ENCODE measurements at regions not wholly inside any gene's neighbourhood (a gene's known extent, or its start where the extent isn't known, plus 50 kb on each side); places are given as distances from the start of the nearest gene placed in this dataset.

DNA sequence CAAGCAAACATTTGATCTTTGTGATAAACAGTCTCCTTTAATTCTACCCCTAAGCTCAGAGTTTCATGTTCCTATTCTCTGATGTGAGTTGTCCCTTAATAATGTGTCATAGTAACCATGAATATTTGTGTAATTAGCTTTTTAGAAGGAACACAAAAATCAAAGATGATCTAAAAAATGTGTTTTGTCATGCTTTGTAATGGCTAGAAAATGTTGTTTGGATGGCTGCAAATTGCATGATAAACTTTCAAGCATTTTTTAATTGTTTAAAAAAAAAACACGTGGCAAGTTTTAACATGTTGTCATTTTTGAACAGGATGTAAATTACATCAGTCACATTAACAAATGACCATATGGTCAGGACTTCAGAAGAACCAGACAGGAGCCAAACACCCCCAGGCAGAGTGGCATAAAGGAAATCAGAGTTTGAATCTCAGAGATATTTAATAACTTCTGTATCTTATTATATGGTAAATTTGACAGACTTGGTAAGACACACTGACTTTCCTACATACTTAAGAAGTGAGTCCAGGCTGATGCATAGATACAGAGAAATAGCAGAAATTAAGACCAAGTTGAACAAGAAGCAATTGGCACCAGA is 223.9 kb upstream of the VEGFC start:
- Histone ChIP-seq H3K4me1 (ENCODE audit: control insufficient read depth in 3 of 3, insufficient read depth in 3 of 3, low read length in 3 of 3) (no peaks in the 10 kb centered on the region), H3K9ac (ENCODE audit: low read depth in 1 of 3, low read length in 3 of 3) (no peak overlapping the region), H3K4me3 (ENCODE audit: low read length in 3 of 3) (no peak overlapping the region), H3K9me3 (ENCODE audit: control insufficient read depth in 3 of 3, low read length in 3 of 3) (peaks cover 0 to 7% (median 2%) of the 10 kb centered on the region in 3 donors), H3K36me3 (ENCODE audit: control insufficient read depth in 3 of 3, insufficient read depth in 3 of 3, low read length in 3 of 3) (no peaks in the 10 kb centered on the region), H3K27ac (ENCODE audit: low read depth, low read length) (no peak overlapping the region), H3K27me3 (ENCODE audit: control insufficient read depth in 3 of 3, insufficient read depth in 3 of 3, low read length in 3 of 3) (no peaks in the 10 kb centered on the region)

DNA sequence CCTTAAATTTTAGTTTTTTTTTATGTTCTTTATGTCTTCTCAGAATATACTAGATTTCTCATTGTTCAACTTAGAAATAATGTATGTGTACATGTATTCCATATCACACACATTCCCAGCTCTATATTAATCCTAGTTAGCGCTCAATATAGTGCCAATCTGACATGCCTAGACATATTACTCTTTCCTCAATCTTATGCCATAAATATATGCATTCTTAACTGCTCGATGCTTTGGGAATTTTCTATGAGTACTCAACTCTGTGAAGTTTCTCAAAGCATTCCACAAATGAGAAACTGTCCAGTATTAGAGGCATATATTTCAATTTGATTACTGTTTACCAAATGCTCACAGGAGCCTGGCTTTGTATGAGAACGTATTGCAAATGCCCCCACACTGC is 231.2 kb upstream of the VEGFC start:
- Histone ChIP-seq H3K36me3 (ENCODE audit: control insufficient read depth in 3 of 3, insufficient read depth in 3 of 3, low read length in 3 of 3) (no peaks in the 10 kb centered on the region), H3K27me3 (ENCODE audit: control insufficient read depth in 3 of 3, insufficient read depth in 3 of 3, low read length in 3 of 3) (no peaks in the 10 kb centered on the region), H3K4me1 (ENCODE audit: control insufficient read depth in 3 of 3, insufficient read depth in 3 of 3, low read length in 3 of 3) (no peaks in the 10 kb centered on the region), H3K9ac (ENCODE audit: low read depth in 1 of 3, low read length in 3 of 3) (no peak overlapping the region), H3K27ac (ENCODE audit: low read depth, low read length) (no peak overlapping the region), H3K9me3 (ENCODE audit: control insufficient read depth in 3 of 3, low read length in 3 of 3) (no peaks in the 10 kb centered on the region), H3K4me3 (ENCODE audit: low read length in 3 of 3) (no peak overlapping the region)

DNA sequence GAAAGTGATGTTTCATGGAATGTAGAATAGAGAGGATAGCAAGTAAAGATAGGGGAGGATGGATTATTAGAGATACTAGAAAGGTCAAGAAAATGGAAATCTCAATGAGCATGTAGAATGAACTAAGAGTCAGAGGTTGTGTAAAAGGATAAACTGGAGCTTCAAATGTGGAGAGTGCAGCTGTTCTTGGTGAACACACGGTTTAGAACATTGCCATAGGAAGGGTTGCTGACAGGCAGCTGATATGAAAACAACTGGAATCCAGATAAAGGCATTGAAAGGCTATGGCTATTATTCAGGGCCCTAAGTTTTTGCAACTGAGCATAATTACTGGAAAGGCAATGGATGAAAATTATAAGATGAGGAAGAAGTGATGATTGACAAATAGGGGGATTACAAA is 239.6 kb upstream of the VEGFC start:
- H3K4me1 ChIP-seq (ENCODE audit: control insufficient read depth in 3 of 3, insufficient read depth in 3 of 3, low read length in 3 of 3): no peaks in the 10 kb centered on the region
- no peaks in the 10 kb centered on the region for H3K36me3 ChIP-seq (ENCODE audit: control insufficient read depth in 3 of 3, insufficient read depth in 3 of 3, low read length in 3 of 3)
- H3K27me3 ChIP-seq (ENCODE audit: control insufficient read depth in 3 of 3, insufficient read depth in 3 of 3, low read length in 3 of 3): no peaks in the 10 kb centered on the region
- no peak overlapping the region for H3K4me3 ChIP-seq (ENCODE audit: low read length in 3 of 3)
- H3K9ac ChIP-seq (ENCODE audit: low read depth in 1 of 3, low read length in 3 of 3): no peak overlapping the region
- H3K27ac ChIP-seq (ENCODE audit: low read depth, low read length): no peak overlapping the region
- no peaks in the 10 kb centered on the region for H3K9me3 ChIP-seq (ENCODE audit: control insufficient read depth in 3 of 3, low read length in 3 of 3)

DNA sequence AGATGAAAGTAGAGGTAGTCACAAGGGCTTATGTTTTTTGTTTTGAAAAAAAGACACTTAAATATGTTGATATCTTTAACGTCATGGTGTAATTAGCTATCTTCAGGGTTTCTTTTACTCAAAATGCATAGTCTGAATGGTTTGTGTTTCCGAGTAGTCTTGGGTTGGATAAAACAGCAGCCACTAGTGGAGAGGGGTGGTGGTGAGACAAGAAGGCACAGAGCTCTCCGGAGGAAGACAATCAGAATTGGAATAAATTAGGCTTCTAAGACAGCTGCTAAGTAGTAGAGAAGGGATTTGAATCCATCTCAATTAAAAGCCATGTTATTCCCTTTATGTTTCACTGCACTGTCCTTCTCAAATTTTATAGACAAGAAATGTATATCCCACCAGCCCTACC is 240.4 kb upstream of the VEGFC start:
- Histone ChIP-seq H3K9me3 (ENCODE audit: control insufficient read depth in 3 of 3, low read length in 3 of 3) (no peaks in the 10 kb centered on the region), H3K27ac (ENCODE audit: low read depth, low read length) (no peak overlapping the region), H3K9ac (ENCODE audit: low read depth in 1 of 3, low read length in 3 of 3) (no peak overlapping the region), H3K27me3 (ENCODE audit: control insufficient read depth in 3 of 3, insufficient read depth in 3 of 3, low read length in 3 of 3) (no peaks in the 10 kb centered on the region), H3K4me1 (ENCODE audit: control insufficient read depth in 3 of 3, insufficient read depth in 3 of 3, low read length in 3 of 3) (no peaks in the 10 kb centered on the region), H3K36me3 (ENCODE audit: control insufficient read depth in 3 of 3, insufficient read depth in 3 of 3, low read length in 3 of 3) (no peaks in the 10 kb centered on the region), H3K4me3 (ENCODE audit: low read length in 3 of 3) (no peak overlapping the region)

DNA sequence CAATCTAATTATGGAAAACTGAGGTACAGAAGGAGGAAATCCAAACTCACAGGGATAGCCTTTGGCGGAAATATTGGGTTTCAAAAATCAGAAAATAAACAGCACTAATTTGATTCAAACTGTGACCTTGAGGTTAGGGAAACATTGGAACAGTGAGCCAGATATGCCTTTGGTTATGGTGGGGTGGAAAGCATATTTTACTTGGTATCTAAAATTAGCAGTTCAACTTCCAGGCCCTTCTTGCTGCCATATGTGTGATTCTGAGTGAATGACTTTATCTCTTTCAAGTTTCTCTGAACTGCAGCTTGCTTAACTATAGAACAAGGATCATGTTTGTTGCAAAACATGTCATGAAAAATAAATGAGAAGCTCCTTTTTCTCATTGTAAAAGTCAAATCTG is 240.9 kb upstream of the VEGFC start:
- no peaks in the 10 kb centered on the region for H3K27me3 ChIP-seq (ENCODE audit: control insufficient read depth in 3 of 3, insufficient read depth in 3 of 3, low read length in 3 of 3)
- no peaks in the 10 kb centered on the region for H3K36me3 ChIP-seq (ENCODE audit: control insufficient read depth in 3 of 3, insufficient read depth in 3 of 3, low read length in 3 of 3)
- no peaks in the 10 kb centered on the region for H3K9me3 ChIP-seq (ENCODE audit: control insufficient read depth in 3 of 3, low read length in 3 of 3)
- no peak overlapping the region for H3K4me3 ChIP-seq (ENCODE audit: low read length in 3 of 3)
- no peak overlapping the region for H3K27ac ChIP-seq (ENCODE audit: low read depth, low read length)
- H3K9ac ChIP-seq (ENCODE audit: low read depth in 1 of 3, low read length in 3 of 3): no peak overlapping the region
- H3K4me1 ChIP-seq (ENCODE audit: control insufficient read depth in 3 of 3, insufficient read depth in 3 of 3, low read length in 3 of 3): no peaks in the 10 kb centered on the region

DNA sequence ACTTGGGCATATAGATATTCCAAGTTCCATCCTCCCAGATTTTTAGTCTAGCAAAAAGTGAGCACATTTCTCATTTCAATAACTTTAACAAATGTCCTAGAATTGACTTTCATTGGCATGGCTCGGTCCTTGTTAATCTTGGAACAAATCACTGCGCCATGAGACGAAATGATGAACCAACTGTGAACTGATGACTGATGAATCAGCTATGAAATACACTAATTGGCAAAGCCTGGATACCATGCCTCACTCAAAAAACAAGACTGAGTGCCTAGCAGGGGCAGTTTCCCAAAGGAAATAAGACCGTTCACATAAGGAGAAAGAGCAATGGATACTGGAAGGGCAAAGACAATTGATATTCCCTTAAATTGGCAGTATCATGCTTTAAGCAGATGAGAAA is 248.6 kb upstream of the VEGFC start:
- H3K4me1 ChIP-seq (ENCODE audit: control insufficient read depth in 3 of 3, insufficient read depth in 3 of 3, low read length in 3 of 3): peaks cover 0 to 2% (median 0%) of the 10 kb centered on the region in 3 donors
- H3K27me3 ChIP-seq (ENCODE audit: control insufficient read depth in 3 of 3, insufficient read depth in 3 of 3, low read length in 3 of 3): no peaks in the 10 kb centered on the region
- H3K9me3 ChIP-seq (ENCODE audit: control insufficient read depth in 3 of 3, low read length in 3 of 3): no peaks in the 10 kb centered on the region
- H3K9ac ChIP-seq (ENCODE audit: low read depth in 1 of 3, low read length in 3 of 3): no peak overlapping the region
- no peak overlapping the region for H3K27ac ChIP-seq (ENCODE audit: low read depth, low read length)
- no peak overlapping the region for H3K4me3 ChIP-seq (ENCODE audit: low read length in 3 of 3)
- H3K36me3 ChIP-seq (ENCODE audit: control insufficient read depth in 3 of 3, insufficient read depth in 3 of 3, low read length in 3 of 3): no peaks in the 10 kb centered on the region

DNA sequence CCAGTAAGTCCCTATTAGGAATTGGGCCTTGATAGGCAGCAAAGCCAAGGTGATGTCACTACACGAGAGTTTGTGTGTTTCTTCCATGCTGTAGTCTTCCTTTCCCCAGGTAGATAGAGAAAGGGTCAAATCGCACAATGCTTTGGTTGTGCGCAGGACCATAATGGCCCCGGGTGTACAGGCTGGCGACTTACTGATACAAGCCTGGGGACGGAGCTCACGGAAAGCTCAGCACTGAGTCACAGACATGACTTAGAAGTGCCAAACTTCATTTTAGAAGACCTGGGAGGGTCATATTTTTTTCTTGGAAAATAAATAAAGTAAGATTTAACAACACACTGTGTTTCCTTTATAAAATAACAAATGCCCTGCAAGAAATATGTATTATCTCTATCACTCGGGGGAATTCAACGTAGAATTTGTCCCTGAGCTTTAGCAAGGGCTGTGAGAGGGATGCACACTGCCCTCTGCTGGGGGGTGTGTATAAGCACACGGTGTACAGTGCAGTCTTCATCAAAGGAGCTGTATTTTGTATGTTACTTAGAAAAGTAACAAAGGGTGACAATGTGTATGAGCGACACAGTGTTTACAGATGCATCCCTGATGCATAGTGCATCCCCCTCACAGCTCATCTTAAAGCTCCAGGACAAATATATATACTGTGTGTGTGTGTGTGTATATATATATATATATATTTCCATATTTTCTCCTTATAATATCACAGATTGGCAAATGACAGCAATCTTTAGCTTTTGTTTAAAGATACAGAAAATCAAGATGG is 254.5 kb upstream of the VEGFC start:
- H3K9me3 ChIP-seq (ENCODE audit: control insufficient read depth in 3 of 3, low read length in 3 of 3): no peaks in the 10 kb centered on the region
- H3K36me3 ChIP-seq (ENCODE audit: control insufficient read depth in 3 of 3, insufficient read depth in 3 of 3, low read length in 3 of 3): no peaks in the 10 kb centered on the region
- no peaks in the 10 kb centered on the region for H3K27me3 ChIP-seq (ENCODE audit: control insufficient read depth in 3 of 3, insufficient read depth in 3 of 3, low read length in 3 of 3)
- H3K4me3 ChIP-seq (ENCODE audit: low read length in 3 of 3): no peak overlapping the region
- no peak overlapping the region for H3K27ac ChIP-seq (ENCODE audit: low read depth, low read length)
- no peak overlapping the region for H3K9ac ChIP-seq (ENCODE audit: low read depth in 1 of 3, low read length in 3 of 3)
- no peaks in the 10 kb centered on the region for H3K4me1 ChIP-seq (ENCODE audit: control insufficient read depth in 3 of 3, insufficient read depth in 3 of 3, low read length in 3 of 3)

DNA sequence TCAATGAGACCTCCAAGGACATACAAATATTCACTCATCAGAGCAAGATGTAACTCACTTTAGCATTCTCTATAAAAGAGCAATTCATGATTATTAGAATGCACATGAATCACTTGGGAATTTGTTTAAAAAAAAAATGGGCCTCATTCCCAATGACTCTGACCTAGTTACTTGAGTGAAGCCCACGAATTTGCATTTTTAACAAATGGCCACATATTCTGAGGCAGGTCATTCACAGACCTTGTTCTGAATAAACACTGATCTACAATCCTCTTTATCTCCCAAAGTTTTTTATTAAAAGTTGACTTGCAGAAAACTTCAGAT is 255.1 kb upstream of the VEGFC start:
- Histone ChIP-seq H3K9me3 (ENCODE audit: control insufficient read depth in 3 of 3, low read length in 3 of 3) (no peaks in the 10 kb centered on the region), H3K27ac (ENCODE audit: low read depth, low read length) (no peak overlapping the region), H3K36me3 (ENCODE audit: control insufficient read depth in 3 of 3, insufficient read depth in 3 of 3, low read length in 3 of 3) (no peaks in the 10 kb centered on the region), H3K4me3 (ENCODE audit: low read length in 3 of 3) (no peak overlapping the region), H3K27me3 (ENCODE audit: control insufficient read depth in 3 of 3, insufficient read depth in 3 of 3, low read length in 3 of 3) (no peaks in the 10 kb centered on the region), H3K4me1 (ENCODE audit: control insufficient read depth in 3 of 3, insufficient read depth in 3 of 3, low read length in 3 of 3) (no peaks in the 10 kb centered on the region), H3K9ac (ENCODE audit: low read depth in 1 of 3, low read length in 3 of 3) (no peak overlapping the region)

DNA sequence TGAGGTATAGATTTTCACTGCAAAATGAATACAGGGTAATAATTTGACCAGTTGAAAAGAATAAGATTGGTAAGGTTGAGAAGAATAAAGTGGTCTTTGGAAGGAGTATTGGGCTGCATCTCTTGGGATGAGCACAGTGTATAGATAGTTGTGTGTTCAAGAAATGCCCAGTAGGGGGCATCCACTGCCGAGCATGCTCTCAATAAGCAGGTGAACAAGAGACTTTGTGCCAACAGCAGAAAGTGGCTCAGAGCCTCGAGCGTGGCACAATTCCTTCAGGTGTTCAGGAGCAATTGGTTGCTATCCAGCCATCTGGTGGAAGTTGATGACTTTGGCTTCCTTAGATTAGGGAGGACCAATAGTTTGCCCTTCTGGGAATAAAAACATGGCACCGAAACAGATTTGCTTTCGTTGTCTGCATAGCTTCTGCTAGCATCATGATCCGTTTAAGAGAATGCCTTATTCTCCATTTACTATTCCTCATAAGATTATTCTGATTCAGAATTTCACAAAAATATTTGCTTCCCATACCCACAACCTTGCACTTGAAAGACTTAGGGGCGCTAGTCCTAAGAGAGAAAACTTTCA is 258.1 kb upstream of the NEIL3 start:
- Histone ChIP-seq H3K4me3 (ENCODE audit: low read length in 3 of 3) (no peak overlapping the region), H3K9ac (ENCODE audit: low read depth in 1 of 3, low read length in 3 of 3) (no peak overlapping the region), H3K36me3 (ENCODE audit: control insufficient read depth in 3 of 3, insufficient read depth in 3 of 3, low read length in 3 of 3) (no peaks in the 10 kb centered on the region)

DNA sequence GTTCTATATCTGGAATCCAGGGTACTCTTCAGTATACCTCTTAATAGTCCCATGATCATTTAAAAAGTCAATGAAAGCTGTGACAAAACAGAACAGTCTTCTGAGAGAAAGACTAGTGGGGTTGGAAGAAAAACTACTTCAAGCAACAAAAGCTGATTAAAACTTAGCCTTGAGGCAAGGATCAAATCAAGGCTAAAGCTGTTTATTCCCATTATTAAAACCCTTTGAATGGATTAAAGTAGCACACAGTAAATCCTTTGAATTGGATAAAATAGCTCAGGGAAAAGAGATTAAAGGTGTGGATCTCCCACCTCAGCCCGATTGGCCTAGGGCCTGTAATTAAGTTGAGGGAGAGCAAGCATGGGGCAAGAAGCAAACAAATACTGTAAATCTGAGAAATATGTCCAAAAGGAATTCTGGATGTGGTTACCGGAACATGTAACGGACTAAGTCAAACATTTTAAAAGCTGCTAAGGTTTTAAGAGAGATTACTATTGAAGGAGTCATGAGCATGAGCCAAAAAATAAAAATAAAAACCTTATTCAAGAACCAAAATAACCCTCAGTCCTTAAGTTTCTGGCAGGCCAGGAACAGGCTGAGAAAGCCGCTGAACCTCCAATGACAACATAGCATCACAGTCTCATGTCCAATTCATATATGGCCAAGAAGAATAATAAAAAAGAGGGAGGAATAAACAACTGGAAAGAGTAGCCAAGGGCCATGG is 257.3 kb upstream of the NEIL3 start:
- Histone ChIP-seq H3K9ac (ENCODE audit: low read depth in 1 of 3, low read length in 3 of 3) (no peak overlapping the region), H3K4me1 (ENCODE audit: control insufficient read depth in 3 of 3, insufficient read depth in 3 of 3, low read length in 3 of 3) (no peaks in the 10 kb centered on the region), H3K27ac (ENCODE audit: low read depth, low read length) (no peak overlapping the region), H3K9me3 (ENCODE audit: control insufficient read depth in 3 of 3, low read length in 3 of 3) (no peaks in the 10 kb centered on the region), H3K27me3 (ENCODE audit: control insufficient read depth in 3 of 3, insufficient read depth in 3 of 3, low read length in 3 of 3) (no peaks in the 10 kb centered on the region), H3K4me3 (ENCODE audit: low read length in 3 of 3) (no peak overlapping the region), H3K36me3 (ENCODE audit: control insufficient read depth in 3 of 3, insufficient read depth in 3 of 3, low read length in 3 of 3) (no peaks in the 10 kb centered on the region)

More for the DNA sequence above, 258.1 kb upstream of the NEIL3 start:
- Histone ChIP-seq H3K27me3 (ENCODE audit: control insufficient read depth in 3 of 3, insufficient read depth in 3 of 3, low read length in 3 of 3) (no peaks in the 10 kb centered on the region), H3K27ac (ENCODE audit: low read depth, low read length) (no peak overlapping the region), H3K9me3 (ENCODE audit: control insufficient read depth in 3 of 3, low read length in 3 of 3) (no peaks in the 10 kb centered on the region), H3K4me1 (ENCODE audit: control insufficient read depth in 3 of 3, insufficient read depth in 3 of 3, low read length in 3 of 3) (no peaks in the 10 kb centered on the region)
